ENCODE measurements at regions not wholly inside any gene's neighbourhood (a gene's known extent, or its start where the extent isn't known, plus 50 kb on each side); places are given as distances from the start of the nearest gene placed in this dataset.

GRCh38 chr18:44557616-44558151, 123.0 kb upstream of the SETBP1 start:
- no peak for DNase-seq
- no peaks in the 10 kb centered on the region for H3K36me3 ChIP-seq (replicated peaks)
- H3K27ac ChIP-seq, result no peak overlapping the region
- in situ Hi-C loops (cut with HindIII; ENCODE audit: low pct_ligation_motif_present, low sequenced_read_pairs), result no loop called here
- H3K27me3 ChIP-seq (replicated peaks), result no peaks in the 10 kb centered on the region
- TF ChIP-seq CTCF (IDR thresholded peaks at IDR 0.05; ENCODE audit: low read depth, low read length, missing control alignments), result no peak
- H3K4me3 ChIP-seq (ENCODE audit: low read depth, low read length), result no peak overlapping the region

- in situ Hi-C loops (cut with HindIII; ENCODE audit: low pct_ligation_motif_present, low sequenced_read_pairs), result no loop called here
Measured at GRCh38 chr18:44558767-44559166, 121.9 kb upstream of the SETBP1 start.

GRCh38 chr18:44562986-44563385, 117.7 kb upstream of the SETBP1 start:
- Histone ChIP-seq H3K27me3 (replicated peaks) (no peaks in the 10 kb centered on the region), H3K36me3 (replicated peaks) (no peaks in the 10 kb centered on the region), H3K4me3 (ENCODE audit: low read depth, low read length) (no peak overlapping the region), H3K27ac (no peak overlapping the region)
- in situ Hi-C loops (cut with HindIII; ENCODE audit: low pct_ligation_motif_present, low sequenced_read_pairs), result no loop called here
- TF ChIP-seq CTCF (IDR thresholded peaks at IDR 0.05; ENCODE audit: low read depth, low read length, missing control alignments), result no peak
- DNase-seq, result no peak

More at GRCh38 chr18:44558767-44559166, 121.9 kb upstream of the SETBP1 start:
- Histone ChIP-seq H3K36me3 (replicated peaks) (no peaks in the 10 kb centered on the region), H3K27me3 (replicated peaks) (no peaks in the 10 kb centered on the region), H3K4me3 (ENCODE audit: low read depth, low read length) (no peak overlapping the region), H3K27ac (no peak overlapping the region)
- DNase-seq, result no peak
- TF ChIP-seq CTCF (IDR thresholded peaks at IDR 0.05; ENCODE audit: low read depth, low read length, missing control alignments), result no peak

GRCh38 chr18:44564922-44565321, 115.8 kb upstream of the SETBP1 start:
- no peak for TF ChIP-seq CTCF (IDR thresholded peaks at IDR 0.05; ENCODE audit: low read depth, low read length, missing control alignments)
- H3K36me3 ChIP-seq (replicated peaks), result no peaks in the 10 kb centered on the region
- H3K4me3 ChIP-seq (ENCODE audit: low read depth, low read length), result no peak overlapping the region
- DNase-seq, result peak; percentile 18
- H3K27me3 ChIP-seq (replicated peaks), result no peaks in the 10 kb centered on the region
- in situ Hi-C loops (cut with HindIII; ENCODE audit: low pct_ligation_motif_present, low sequenced_read_pairs), result no loop called here
- H3K27ac ChIP-seq, result no peak overlapping the region

GRCh38 chr18:44568342-44568741, 112.3 kb upstream of the SETBP1 start:
- no peaks in the 10 kb centered on the region for H3K27me3 ChIP-seq (replicated peaks)
- in situ Hi-C loops (cut with HindIII; ENCODE audit: low pct_ligation_motif_present, low sequenced_read_pairs), result no loop called here
- H3K36me3 ChIP-seq (replicated peaks), result no peaks in the 10 kb centered on the region
- H3K27ac ChIP-seq, result no peak overlapping the region
- DNase-seq, result no peak
- TF ChIP-seq CTCF (IDR thresholded peaks at IDR 0.05; ENCODE audit: low read depth, low read length, missing control alignments), result no peak
- H3K4me3 ChIP-seq (ENCODE audit: low read depth, low read length), result no peak overlapping the region

GRCh38 chr18:44568986-44569385, 111.7 kb upstream of the SETBP1 start:
- no peak for DNase-seq
- no peaks in the 10 kb centered on the region for H3K27me3 ChIP-seq (replicated peaks)
- no peak overlapping the region for H3K4me3 ChIP-seq (ENCODE audit: low read depth, low read length)
- H3K27ac ChIP-seq, result no peak overlapping the region
- in situ Hi-C loops (cut with HindIII; ENCODE audit: low pct_ligation_motif_present, low sequenced_read_pairs), result no loop called here
- no peaks in the 10 kb centered on the region for H3K36me3 ChIP-seq (replicated peaks)
- no peak for TF ChIP-seq CTCF (IDR thresholded peaks at IDR 0.05; ENCODE audit: low read depth, low read length, missing control alignments)

Data from brain microvascular endothelial cell (primary cell).